H9 (cell line): ENCODE measurements at regions not wholly inside any gene's neighbourhood (a gene's known extent, or its start where the extent isn't known, plus 50 kb on each side); places are given as distances from the start of the nearest gene placed in this dataset.

Experiments
- DNase-seq: peaks from one replicate; pipeline ENCODE4 v3.0.0-alpha.2; 2017
- H2AFZ ChIP-seq: one replicate; pipeline ENCODE4 v1.6.1; 2013; ENCODE audit warnings: mild to moderate bottlenecking, low read length, control low read depth, moderate library complexity
- H2AK5ac ChIP-seq: 2 replicates; pipeline ENCODE4 v1.6.1; 2013; ENCODE audit warnings: low read length, control low read depth, mixed read lengths; ENCODE audit not compliant: insufficient read length
- H2BK120ac ChIP-seq: one replicate; pipeline ENCODE4 v1.6.1; 2013; ENCODE audit warnings: low read depth, mild to moderate bottlenecking, low read length, control low read depth, inconsistent platforms; ENCODE audit not compliant: poor library complexity, severe bottlenecking
- H2BK12ac ChIP-seq: 2 replicates; pipeline ENCODE4 v1.6.1; 2013; ENCODE audit warnings: low read length, control low read depth, mixed read lengths, low read depth; ENCODE audit not compliant: insufficient read length
- H2BK15ac ChIP-seq: 2 replicates; pipeline ENCODE4 v1.6.1; 2013; ENCODE audit warnings: low read depth, low read length, control low read depth
- H2BK20ac ChIP-seq: one replicate; pipeline ENCODE4 v1.6.1; 2013; ENCODE audit warnings: low read depth, mild to moderate bottlenecking, low read length, control low read depth, inconsistent platforms; ENCODE audit not compliant: poor library complexity, severe bottlenecking
- H2BK5ac ChIP-seq: 2 replicates; pipeline ENCODE4 v1.6.1; 2013; ENCODE audit warnings: low read length, control low read depth, mixed read lengths; ENCODE audit not compliant: insufficient read length
- H3K14ac ChIP-seq: 2 replicates; pipeline ENCODE4 v1.6.1; 2013; ENCODE audit warnings: low read length, control low read depth; ENCODE audit not compliant: insufficient read depth
- H3K18ac ChIP-seq: 2 replicates; pipeline ENCODE4 v1.6.1; 2013; ENCODE audit warnings: low read depth, mild to moderate bottlenecking, mixed read lengths, low read length, control low read depth; ENCODE audit not compliant: insufficient read length
- H3K23ac ChIP-seq: 2 replicates; pipeline ENCODE4 v1.6.1; 2013; ENCODE audit warnings: low read length, control low read depth, mixed read lengths, low read depth; ENCODE audit not compliant: insufficient read length
- H3K23me2 ChIP-seq: 2 replicates; pipeline ENCODE4 v1.6.1; 2013; ENCODE audit warnings: low read depth, mild to moderate bottlenecking, mixed read lengths, low read length, control low read depth; ENCODE audit not compliant: insufficient read length, poor library complexity, severe bottlenecking
- H3K27ac ChIP-seq: 2 replicates; pipeline ENCODE4 v1.5.1; 2013; ENCODE audit warnings: low read length, control low read depth, mixed read lengths, low read depth; ENCODE audit not compliant: insufficient read length
- H3K27me3 ChIP-seq: 2 replicates; pipeline ENCODE4 v1.6.1; 2013; ENCODE audit warnings: low read length, control low read depth, inconsistent platforms; ENCODE audit not compliant: insufficient read depth
- H3K4ac ChIP-seq: 2 replicates; pipeline ENCODE4 v1.6.1; 2013; ENCODE audit warnings: low read depth, mild to moderate bottlenecking, control low read depth, inconsistent platforms, low read length, moderate library complexity
- H3K4me1 ChIP-seq: 2 replicates; pipeline ENCODE4 v1.6.1; 2013; ENCODE audit warnings: low read length, control low read depth, inconsistent platforms; ENCODE audit not compliant: insufficient read depth
- H3K4me2 ChIP-seq: 2 replicates; pipeline ENCODE4 v1.6.1; 2013; ENCODE audit warnings: low read length, control low read depth, mixed read lengths; ENCODE audit not compliant: insufficient read length, insufficient read depth
- H3K56ac ChIP-seq: 2 replicates; pipeline ENCODE4 v1.6.1; 2013; ENCODE audit warnings: low read depth, mild to moderate bottlenecking, mixed read lengths, low read length, control low read depth; ENCODE audit not compliant: insufficient read length
- H3K79me1 ChIP-seq: 2 replicates; pipeline ENCODE4 v1.6.1; 2013; ENCODE audit warnings: low read depth, mild to moderate bottlenecking, moderate library complexity, low read length, control low read depth, inconsistent platforms; ENCODE audit not compliant: insufficient read depth, poor library complexity, severe bottlenecking
- H3K79me2 ChIP-seq: 2 replicates; pipeline ENCODE4 v1.6.1; 2013; ENCODE audit warnings: low read length, control low read depth, inconsistent platforms; ENCODE audit not compliant: insufficient read depth
- H3K9ac ChIP-seq: 2 replicates; pipeline ENCODE4 v1.6.1; 2013; ENCODE audit warnings: low read length, control low read depth, mixed read lengths; ENCODE audit not compliant: insufficient read length; ENCODE audit errors: extremely low read depth
- H3K9me3 ChIP-seq: one replicate; pipeline ENCODE4 v1.6.1; 2013; ENCODE audit warnings: low read depth, low read length, inconsistent platforms; ENCODE audit not compliant: control insufficient read depth
- H3T11ph ChIP-seq: one replicate; pipeline ENCODE4 v1.6.1; 2013; ENCODE audit warnings: mild to moderate bottlenecking, low read length, control low read depth, inconsistent platforms
- H4K20me1 ChIP-seq: one replicate; pipeline ENCODE4 v1.6.1; 2013; ENCODE audit not compliant: control insufficient read depth, insufficient read length, insufficient read depth
- H4K5ac ChIP-seq: 2 replicates; pipeline ENCODE4 v1.6.1; 2013; ENCODE audit warnings: low read depth, mild to moderate bottlenecking, mixed read lengths, low read length, control low read depth; ENCODE audit not compliant: insufficient read length
- H4K8ac ChIP-seq: replicated peaks from 2 replicates; pipeline ENCODE4 v1.6.1; 2013; ENCODE audit warnings: low read length, control low read depth, mixed read lengths, low read depth; ENCODE audit not compliant: insufficient read length
- H4K91ac ChIP-seq: 2 replicates; pipeline ENCODE4 v1.6.1; 2013; ENCODE audit warnings: low read depth, mild to moderate bottlenecking, moderate library complexity, mixed read lengths, low read length, control low read depth; ENCODE audit not compliant: insufficient read length
- H3K27ac Mint-ChIP-seq, 3 experiments: 2 replicates in 2 of 3; 3 replicates in 1 of 3; pipeline ENCODE4 v1.8.0; 2020 to 2021; ENCODE audit warnings: mixed read lengths in 3 of 3, mild to moderate bottlenecking in 1 of 3, moderate library complexity in 1 of 3
- H3K27me3 Mint-ChIP-seq: 2 replicates; pipeline ENCODE4 v1.8.0; 2021; ENCODE audit warnings: low read depth, mild to moderate bottlenecking, moderate library complexity, mixed read lengths
- H3K36me3 Mint-ChIP-seq, 3 experiments: 2 replicates in 2 of 3; 3 replicates in 1 of 3; pipeline ENCODE4 v1.8.0; 2020 to 2021; ENCODE audit warnings: low read depth in 3 of 3, mixed read lengths in 3 of 3; ENCODE audit not compliant: insufficient read depth in 1 of 3
- H3K4me1 Mint-ChIP-seq, 2 experiments: 2 replicates each; pipeline ENCODE4 v1.8.0; 2020; ENCODE audit warnings: mixed read lengths in 2 of 2
- H3K4me3 Mint-ChIP-seq, 2 experiments: 2 replicates in 1 of 2; 3 replicates in 1 of 2; pipeline ENCODE4 v1.8.0; 2020 to 2021; ENCODE audit warnings: mild to moderate bottlenecking in 2 of 2, mixed read lengths in 2 of 2, moderate library complexity in 1 of 2
- H3K9me3 Mint-ChIP-seq, 2 experiments: 2 replicates in 1 of 2; 3 replicates in 1 of 2; pipeline ENCODE4 v1.8.0; 2020; ENCODE audit warnings: mild to moderate bottlenecking in 2 of 2, mixed read lengths in 2 of 2, moderate library complexity in 1 of 2
- CTCF ChIP-seq: fragments of 200-600 bp; sonication (generic); conservative IDR thresholded peaks from 3 replicates; pipeline ENCODE4 v1.8.0; 2021; ENCODE audit warnings: antibody characterized with exemption, mild to moderate bottlenecking
- WGBS: extraction: QIAGEN DNeasy Blood & Tissue Kit; methylation state at CpG from one replicate; pipeline ENCODE4 v1.1.7; 2013; ENCODE audit warnings: missing lambda C conversion rate, low lambda C conversion rate, mixed read lengths; ENCODE audit not compliant: insufficient read length; ENCODE audit errors: extremely low coverage; 5-methylcytosine and 5-hydroxymethylcytosine counted together

- Histone ChIP-seq H3K9ac (no peak overlapping the region), H4K5ac (no peak overlapping the region), H3K27me3 (no peaks in the 10 kb centered on the region), H3T11ph (no peak overlapping the region), H3K27ac (no peak overlapping the region), H2AFZ (no peak overlapping the region), H2BK120ac (no peak overlapping the region), H3K4me2 (no peak overlapping the region), H3K4me1 (no peaks in the 10 kb centered on the region), H3K23ac (no peak overlapping the region), H3K23me2 (no peaks in the 10 kb centered on the region), H2BK12ac (no peak overlapping the region), H3K79me1 (no peaks in the 10 kb centered on the region), H3K14ac (no peak overlapping the region), H3K79me2 (no peaks in the 10 kb centered on the region), H3K18ac (no peak overlapping the region), H4K20me1 (no peaks in the 10 kb centered on the region), H2BK15ac (no peak overlapping the region), H3K9me3 (no peaks in the 10 kb centered on the region), H2BK5ac (no peak overlapping the region), H2AK5ac (no peak overlapping the region), H4K91ac (no peak overlapping the region), H4K8ac (no peak overlapping the region), H3K4ac (no peak overlapping the region), H2BK20ac (no peak overlapping the region), H3K56ac (no peak overlapping the region)
- no peak for DNase-seq
- no peaks in the 10 kb centered on the region; a peak in 1 of 7 replicates for H3K36me3 Mint-ChIP-seq
- TF ChIP-seq CTCF = no peak
- no peaks in the 10 kb centered on the region for H3K9me3 Mint-ChIP-seq
- WGBS = no CpG with 5 or more reads among the region's 8 CpGs
- no peak overlapping the region for H3K27ac Mint-ChIP-seq
- no peak overlapping the region; a peak in 1 of 5 replicates for H3K4me3 Mint-ChIP-seq
- peaks cover 5% of the 10 kb centered on the region; the same call in 1 of the 2 replicates for H3K27me3 Mint-ChIP-seq
- H3K4me1 Mint-ChIP-seq = peaks cover 15 to 31% of the 10 kb centered on the region in 2 experiments
These were observed 296.3 kb upstream of the ZMIZ1 start for GRCh38 chr10:78772486-78772885.
